ENCODE measurements at regions not wholly inside any gene's neighbourhood (a gene's known extent, or its start where the extent isn't known, plus 50 kb on each side); places are given as distances from the start of the nearest gene placed in this dataset.

- Histone ChIP-seq H3K36me3 (ENCODE audit: control insufficient read depth, low read length) (no peaks in the 10 kb centered on the region), H3K4me3 (ENCODE audit: low read length) (no peak overlapping the region), H3K9me3 (ENCODE audit: control insufficient read depth, insufficient read depth, low read length) (no peaks in the 10 kb centered on the region), H3K9me2 (replicated peaks; ENCODE audit: control insufficient read depth, low read length) (no peaks in the 10 kb centered on the region), H3K27ac (ENCODE audit: low read depth, low read length) (no peak overlapping the region), H3F3A (ENCODE audit: control insufficient read depth, insufficient read depth) (no peaks in the 10 kb centered on the region), H3K4me1 (ENCODE audit: control insufficient read depth, low read length) (no peaks in the 10 kb centered on the region), H3K27me3 (ENCODE audit: control insufficient read depth, low read length) (no peaks in the 10 kb centered on the region), H3K4me2 (ENCODE audit: low read length) (no peak overlapping the region), H4K20me1 (ENCODE audit: control insufficient read depth, insufficient read depth, low read depth, low read length) (no peaks in the 10 kb centered on the region), H3K79me2 (ENCODE audit: control insufficient read depth, low read length) (no peaks in the 10 kb centered on the region)
- TF ChIP-seq EZH2phosphoT487 (IDR thresholded peaks at IDR 0.05; ENCODE audit: borderline replicate concordance, low read length) (no peak), CTCF (IDR thresholded peaks at IDR 0.05; ENCODE audit: low read depth, low read length, poor library complexity, severe bottlenecking) (no peak)
Observed at GRCh38 chr11:80559942-80560341, 1119.1 kb upstream of the TENM4 start.

- H3K4me3 ChIP-seq (ENCODE audit: low read length) = no peak overlapping the region
- H3K36me3 ChIP-seq (ENCODE audit: control insufficient read depth, low read length) = no peaks in the 10 kb centered on the region
- H3K9me2 ChIP-seq (replicated peaks; ENCODE audit: control insufficient read depth, low read length) = no peaks in the 10 kb centered on the region
- H3F3A ChIP-seq (ENCODE audit: control insufficient read depth, insufficient read depth) = no peaks in the 10 kb centered on the region
- H3K9me3 ChIP-seq (ENCODE audit: control insufficient read depth, insufficient read depth, low read length) = no peaks in the 10 kb centered on the region
- H3K27me3 ChIP-seq (ENCODE audit: control insufficient read depth, low read length) = no peaks in the 10 kb centered on the region
- no peaks in the 10 kb centered on the region for H4K20me1 ChIP-seq (ENCODE audit: control insufficient read depth, insufficient read depth, low read depth, low read length)
- no peaks in the 10 kb centered on the region for H3K4me1 ChIP-seq (ENCODE audit: control insufficient read depth, low read length)
- TF ChIP-seq CTCF (IDR thresholded peaks at IDR 0.05; ENCODE audit: low read depth, low read length, poor library complexity, severe bottlenecking) (no peak), EZH2phosphoT487 (IDR thresholded peaks at IDR 0.05; ENCODE audit: borderline replicate concordance, low read length) (no peak)
- no peak overlapping the region for H3K27ac ChIP-seq (ENCODE audit: low read depth, low read length)
- no peak overlapping the region for H3K4me2 ChIP-seq (ENCODE audit: low read length)
- H3K79me2 ChIP-seq (ENCODE audit: control insufficient read depth, low read length) = no peaks in the 10 kb centered on the region
Observed at GRCh38 chr11:80553565-80553964, 1112.7 kb upstream of the TENM4 start.

- H3K27me3 ChIP-seq (ENCODE audit: control insufficient read depth, low read length) = no peaks in the 10 kb centered on the region
- no peaks in the 10 kb centered on the region for H3K4me1 ChIP-seq (ENCODE audit: control insufficient read depth, low read length)
Observed at GRCh38 chr11:80542704-80543103, 1101.9 kb upstream of the TENM4 start.

More at GRCh38 chr11:80542704-80543103, 1101.9 kb upstream of the TENM4 start:
- no peak for TF ChIP-seq CTCF (IDR thresholded peaks at IDR 0.05; ENCODE audit: low read depth, low read length, poor library complexity, severe bottlenecking)
- TF ChIP-seq EZH2phosphoT487 (IDR thresholded peaks at IDR 0.05; ENCODE audit: borderline replicate concordance, low read length) = no peak
- Histone ChIP-seq H3K9me2 (replicated peaks; ENCODE audit: control insufficient read depth, low read length) (no peaks in the 10 kb centered on the region), H3K36me3 (ENCODE audit: control insufficient read depth, low read length) (no peaks in the 10 kb centered on the region), H3F3A (ENCODE audit: control insufficient read depth, insufficient read depth) (no peaks in the 10 kb centered on the region), H4K20me1 (ENCODE audit: control insufficient read depth, insufficient read depth, low read depth, low read length) (no peaks in the 10 kb centered on the region), H3K9me3 (ENCODE audit: control insufficient read depth, insufficient read depth, low read length) (no peaks in the 10 kb centered on the region), H3K79me2 (ENCODE audit: control insufficient read depth, low read length) (no peaks in the 10 kb centered on the region), H3K4me2 (ENCODE audit: low read length) (no peak overlapping the region), H3K4me3 (ENCODE audit: low read length) (no peak overlapping the region), H3K27ac (ENCODE audit: low read depth, low read length) (no peak overlapping the region)
